Common myeloid progenitor, CD34-positive (primary cell): ENCODE measurements at regions not wholly inside any gene's neighbourhood (a gene's known extent, or its start where the extent isn't known, plus 50 kb on each side); places are given as distances from the start of the nearest gene placed in this dataset.

Source experiments
- CTCF ChIA-PET: fragments of 350-600 bp; sonication (Branson Sonifier 250); formaldehyde crosslinking; loops from one replicate; lab custom pipeline; 2021; ENCODE audit warnings: antibody characterized with exemption; lab: Charles Lee
- POLR2A ChIA-PET: fragments of 350-600 bp; sonication (Branson Sonifier 250); formaldehyde crosslinking; loops from one replicate; lab custom pipeline; 2021; ENCODE audit warnings: antibody characterized with exemption; lab: Charles Lee
- DNase-seq, 3 donors: peaks; one replicate each; pipeline versions ENCODE4 v3.0.0 to v3.0.0-alpha.2; 2013
- H3K27ac ChIP-seq, 2 experiments: 1 replicate in 1 of 2; 2 replicates in 1 of 2; pipeline ENCODE4 v1.7.0; 2013; ENCODE audit warnings: inconsistent platforms in 2 of 2, low read length in 2 of 2, mild to moderate bottlenecking in 2 of 2, low read depth in 1 of 2, moderate library complexity in 1 of 2; ENCODE audit not compliant: severe bottlenecking in 2 of 2, insufficient read depth in 1 of 2, poor library complexity in 1 of 2
- H3K27me3 ChIP-seq, 5 experiments: replicated peaks in 2 of 5; 1 replicate in 3 of 5; 2 replicates in 2 of 5; pipeline versions ENCODE4 v1.6.1 to v1.7.0; 2013; ENCODE audit warnings: low read length in 4 of 5, mild to moderate bottlenecking in 2 of 5, moderate library complexity in 2 of 5, inconsistent platforms in 1 of 5; ENCODE audit not compliant: insufficient read depth in 5 of 5, control insufficient read depth in 4 of 5
- H3K36me3 ChIP-seq, 4 experiments: 1 replicate in 2 of 4; 2 replicates in 2 of 4; pipeline versions ENCODE4 v1.6.1 to v1.7.0; 2013; ENCODE audit warnings: low read length in 3 of 4, control low read depth in 1 of 4, mild to moderate bottlenecking in 1 of 4; ENCODE audit not compliant: control insufficient read depth in 4 of 4, insufficient read depth in 4 of 4
- H3K4me1 ChIP-seq, 4 experiments: 1 replicate in 3 of 4; 2 replicates in 1 of 4; pipeline versions ENCODE4 v1.6.1 to v1.7.1; 2013; ENCODE audit warnings: low read length in 3 of 4, mild to moderate bottlenecking in 3 of 4, control low read depth in 1 of 4, inconsistent platforms in 1 of 4, moderate library complexity in 1 of 4; ENCODE audit not compliant: control insufficient read depth in 4 of 4, insufficient read depth in 4 of 4; ENCODE audit errors: control extremely low read depth in 1 of 4
- H3K4me3 ChIP-seq, 7 experiments: 1 replicate in 4 of 7; 2 replicates in 3 of 7; pipeline versions ENCODE4 v1.5.1 to v1.7.0; 2013; ENCODE audit warnings: mild to moderate bottlenecking in 7 of 7, low read length in 6 of 7, moderate library complexity in 6 of 7, inconsistent platforms in 2 of 7, low read depth in 2 of 7, control low read depth in 1 of 7; ENCODE audit not compliant: insufficient read depth in 4 of 7, control insufficient read depth in 1 of 7; ENCODE audit errors: extremely low read depth in 1 of 7
- H3K9me3 ChIP-seq, 5 experiments: 1 replicate in 4 of 5; 2 replicates in 1 of 5; pipeline versions ENCODE4 v1.6.1 to v1.7.1; 2013; ENCODE audit warnings: low read length in 4 of 5, mild to moderate bottlenecking in 2 of 5, inconsistent platforms in 1 of 5, low read depth in 1 of 5, moderate library complexity in 1 of 5; ENCODE audit not compliant: control insufficient read depth in 4 of 5, insufficient read depth in 2 of 5; ENCODE audit errors: control extremely low read depth in 1 of 5
- WGBS: methylation state at CpG from one replicate; pipeline ENCODE4 v1.1.5; 2013; ENCODE audit not compliant: insufficient coverage; 5-methylcytosine and 5-hydroxymethylcytosine counted together

DNA sequence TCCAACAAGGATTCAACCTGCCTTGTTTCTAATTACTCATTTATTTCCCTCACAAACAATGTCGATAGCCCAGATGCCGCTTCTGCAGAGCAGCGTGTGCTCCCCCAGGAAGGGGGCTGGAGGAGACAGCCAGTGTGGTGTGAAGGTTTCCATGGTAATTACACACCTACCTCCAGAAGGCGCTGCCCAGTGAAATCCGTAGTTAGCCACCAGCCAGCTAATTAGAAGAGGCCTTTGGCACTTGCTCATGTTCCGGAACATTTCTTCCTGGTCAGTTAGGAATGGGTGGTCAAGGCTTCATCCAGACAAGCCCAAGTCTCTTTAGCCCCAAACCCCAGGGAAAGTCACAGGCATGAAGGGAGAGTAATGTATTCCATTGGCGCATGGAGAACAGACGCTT, 342.5 kb upstream of the C16orf82 start:
- 97% methylated on average over 5 of the region's 8 CpGs for WGBS
- Histone ChIP-seq H3K27ac (no peak overlapping the region), H3K4me1 (no peaks in the 10 kb centered on the region), H3K4me3 (no peak overlapping the region), H3K9me3 (no peaks in the 10 kb centered on the region), H3K27me3 (peaks cover 0 to 7% (median 0%) of the 10 kb centered on the region in 5 experiments), H3K36me3 (no peaks in the 10 kb centered on the region)
- ChIA-PET CTCF (no interaction called here), POLR2A (no interaction called here)
- no peak for DNase-seq

DNA sequence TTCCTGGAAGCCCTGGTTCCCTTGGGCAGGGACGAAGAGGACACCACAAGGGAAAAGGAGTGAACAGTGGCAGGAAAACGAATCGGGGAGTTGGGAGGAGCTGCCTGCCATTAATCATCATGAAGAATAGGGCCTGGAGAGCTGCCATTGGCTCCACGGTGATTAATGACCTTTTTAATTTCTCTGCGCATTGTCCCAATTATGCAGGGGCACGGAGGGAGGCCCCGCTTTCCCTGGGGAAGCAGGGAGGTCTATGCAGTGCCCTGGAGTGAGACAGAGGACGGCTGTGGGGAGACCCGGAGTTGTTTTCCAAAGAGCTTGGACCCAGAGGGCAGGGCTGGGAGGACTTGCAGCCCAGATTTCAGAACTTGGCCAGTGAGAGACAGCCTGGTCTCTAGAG, 338.9 kb upstream of the C16orf82 start:
- no peaks in the 10 kb centered on the region for H3K9me3 ChIP-seq
- no peaks in the 10 kb centered on the region for H3K4me1 ChIP-seq
- DNase-seq, result no peak
- CTCF ChIA-PET, result no interaction called here
- H3K4me3 ChIP-seq, result no peak overlapping the region
- no peaks in the 10 kb centered on the region for H3K36me3 ChIP-seq
- H3K27ac ChIP-seq, result no peak overlapping the region
- H3K27me3 ChIP-seq, result peaks cover 0 to 7% (median 0%) of the 10 kb centered on the region in 5 experiments
- 12% methylated on average over 9 of the region's 9 CpGs for WGBS
- POLR2A ChIA-PET, result no interaction called here

DNA sequence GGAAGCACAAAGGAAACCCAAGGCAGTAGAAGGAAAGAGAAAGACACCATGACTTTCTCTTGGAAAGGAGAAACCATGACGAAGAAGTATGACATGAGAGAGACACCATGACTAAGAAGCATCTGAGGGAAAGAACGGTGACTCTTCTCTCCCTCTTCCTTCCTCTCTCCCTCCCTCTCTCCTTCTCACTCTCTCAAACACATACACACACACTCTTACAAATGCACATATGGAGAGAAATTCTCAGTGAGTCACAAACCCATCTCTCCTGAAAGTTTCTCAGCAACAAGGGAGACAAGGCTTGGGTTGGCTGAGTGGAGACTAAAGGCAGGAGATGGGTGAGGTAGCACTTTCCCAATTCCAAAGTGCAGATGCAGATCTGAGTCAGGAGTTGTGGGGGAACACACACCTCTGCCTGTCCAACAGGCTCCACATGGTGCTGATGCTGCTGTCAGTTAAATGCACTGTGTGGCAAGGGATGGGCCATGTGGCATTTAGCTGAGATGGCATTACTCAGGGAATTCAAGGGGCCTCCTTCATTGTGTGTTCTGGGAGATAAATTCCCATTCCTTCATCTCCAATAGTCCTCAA, 336.7 kb upstream of the C16orf82 start:
- H3K4me1 ChIP-seq, result no peaks in the 10 kb centered on the region
- H3K36me3 ChIP-seq, result no peaks in the 10 kb centered on the region
- H3K9me3 ChIP-seq, result no peaks in the 10 kb centered on the region
- POLR2A ChIA-PET, result no interaction called here
- H3K27ac ChIP-seq, result no peak overlapping the region
- H3K27me3 ChIP-seq, result peaks cover 0 to 7% (median 0%) of the 10 kb centered on the region in 5 experiments
- CTCF ChIA-PET, result no interaction called here
- DNase-seq, result no peak
- no CpG with 5 or more reads among the region's 2 CpGs for WGBS
- H3K4me3 ChIP-seq, result no peak overlapping the region

DNA sequence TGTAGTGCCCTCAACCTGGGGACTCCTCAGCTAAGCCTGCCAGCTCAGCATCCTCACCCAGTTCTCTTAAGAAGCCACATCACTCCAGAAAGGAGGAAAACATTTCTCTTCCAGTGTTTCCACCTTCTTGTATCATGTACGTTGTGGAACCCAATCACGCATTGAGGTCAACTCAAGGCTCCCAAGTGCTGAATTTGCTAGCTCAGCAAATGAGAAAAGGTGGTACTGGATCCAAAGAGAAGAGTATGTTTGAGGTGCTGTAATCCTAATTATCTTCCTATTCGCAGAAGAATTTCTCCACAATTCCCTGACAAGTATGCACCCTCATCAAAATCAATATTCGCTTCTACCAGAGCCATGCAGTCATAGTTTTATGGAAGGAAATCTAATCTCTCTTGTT, 335.0 kb upstream of the C16orf82 start:
- 44% methylated on average over 2 of the region's 4 CpGs for whole genome bisulfite sequencing
- Histone ChIP-seq H3K27ac (no peak overlapping the region), H3K9me3 (no peaks in the 10 kb centered on the region), H3K36me3 (no peaks in the 10 kb centered on the region), H3K4me1 (no peaks in the 10 kb centered on the region), H3K4me3 (no peak overlapping the region), H3K27me3 (peaks cover 0 to 7% (median 0%) of the 10 kb centered on the region in 5 experiments)
- CTCF ChIA-PET, result no interaction called here
- DNase-seq, result no peak
- POLR2A ChIA-PET, result no interaction called here

DNA sequence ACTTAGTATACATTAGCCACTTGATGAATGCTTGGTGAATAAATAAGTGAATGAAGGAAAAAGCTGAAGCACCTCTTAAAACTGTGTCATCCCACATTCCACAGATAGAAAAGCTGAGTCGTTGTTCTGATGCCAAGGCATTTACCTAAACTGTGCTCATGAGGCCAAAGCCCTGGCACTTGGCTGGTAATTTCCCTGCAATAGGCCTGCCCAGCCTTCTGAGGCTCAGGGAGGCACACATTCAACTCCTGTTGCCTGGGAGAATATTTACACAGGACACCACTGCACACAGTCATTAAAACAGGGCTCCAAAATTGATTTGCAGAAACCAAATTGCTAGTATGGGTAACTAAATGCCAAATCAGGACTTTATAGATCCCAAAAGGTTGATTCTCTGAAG, 333.0 kb upstream of the C16orf82 start:
- Histone ChIP-seq H3K27me3 (peaks cover 0 to 3% (median 0%) of the 10 kb centered on the region in 5 experiments), H3K27ac (no peak overlapping the region), H3K9me3 (no peaks in the 10 kb centered on the region), H3K4me1 (no peaks in the 10 kb centered on the region), H3K4me3 (no peak overlapping the region), H3K36me3 (no peaks in the 10 kb centered on the region)
- ChIA-PET CTCF (no interaction called here), POLR2A (no interaction called here)
- DNase-seq, result no peak
- WGBS, result 89% methylated on average over 1 of the region's 1 CpG

DNA sequence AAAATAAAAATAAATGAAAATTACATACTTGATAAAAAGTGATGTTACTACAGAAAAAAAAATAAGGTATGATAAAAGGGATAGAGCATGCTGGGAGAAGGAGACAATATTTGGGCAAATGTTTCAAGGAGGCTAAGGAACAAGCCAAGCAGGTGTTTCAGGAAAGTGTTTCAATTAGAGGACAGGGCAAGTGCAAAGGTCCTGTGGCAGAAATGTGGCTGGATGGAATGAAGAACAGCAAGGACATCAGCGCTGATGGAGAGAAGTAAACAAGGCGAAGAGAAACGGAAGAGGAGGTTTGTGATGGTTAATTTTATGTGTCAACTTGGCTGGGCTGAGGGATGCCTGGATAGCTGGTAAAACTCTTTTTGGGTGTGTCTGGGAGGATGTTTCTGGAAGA, 331.2 kb upstream of the C16orf82 start:
- H3K4me3 ChIP-seq, result no peak overlapping the region

DNA sequence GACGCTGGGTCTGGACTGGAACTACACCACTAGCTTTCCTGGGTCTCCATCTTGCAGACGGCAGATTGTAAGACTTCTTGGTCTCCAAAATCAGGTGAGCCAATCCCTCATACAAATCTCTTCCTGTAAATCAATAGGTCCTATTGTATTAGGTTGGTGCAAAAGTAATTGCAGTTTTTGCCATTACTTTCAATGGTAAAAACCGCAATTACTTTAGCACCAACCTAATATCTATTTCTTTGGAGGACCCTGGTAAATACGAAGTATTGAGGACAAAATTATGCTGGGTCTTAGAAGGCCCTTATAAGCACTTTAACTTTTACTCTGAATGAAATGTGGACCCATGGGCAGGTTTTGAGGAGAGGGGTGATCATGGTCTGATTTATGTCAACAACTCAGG, 330.6 kb upstream of the C16orf82 start:
- ChIA-PET POLR2A (no interaction called here), CTCF (no interaction called here)
- Histone ChIP-seq H3K36me3 (no peaks in the 10 kb centered on the region), H3K4me3 (no peak overlapping the region), H3K27me3 (no peaks in the 10 kb centered on the region), H3K27ac (no peak overlapping the region), H3K9me3 (no peaks in the 10 kb centered on the region), H3K4me1 (no peaks in the 10 kb centered on the region)
- 50% methylated on average over 2 of the region's 4 CpGs for WGBS
- DNase-seq, result no peak

More for the DNA sequence above, 331.2 kb upstream of the C16orf82 start:
- 100% methylated on average over 3 of the region's 3 CpGs for WGBS
- no peaks in the 10 kb centered on the region for H3K27me3 ChIP-seq
- POLR2A ChIA-PET, result no interaction called here
- H3K9me3 ChIP-seq, result no peaks in the 10 kb centered on the region
- H3K36me3 ChIP-seq, result no peaks in the 10 kb centered on the region
- DNase-seq, result no peak
- H3K27ac ChIP-seq, result no peak overlapping the region
- CTCF ChIA-PET, result no interaction called here
- H3K4me1 ChIP-seq, result no peaks in the 10 kb centered on the region
